HK-2 (cell line): ENCODE measurements at regions not wholly inside any gene's neighbourhood (a gene's known extent, or its start where the extent isn't known, plus 50 kb on each side); places are given as distances from the start of the nearest gene placed in this dataset.
A peak's percentile ranks its signal among the peaks of the same experiment; 100 is the strongest.
"Not testable (repeated sequence)": the region's sequence is repeated elsewhere in the genome, so short reads cannot be mapped to it uniquely, and the experiment has no call there.

Source experiments
- DNase-seq: peaks from one replicate; pipeline ENCODE4 v3.0.0-alpha.2; 2018; ENCODE audit not compliant: unreplicated experiment

DNA sequence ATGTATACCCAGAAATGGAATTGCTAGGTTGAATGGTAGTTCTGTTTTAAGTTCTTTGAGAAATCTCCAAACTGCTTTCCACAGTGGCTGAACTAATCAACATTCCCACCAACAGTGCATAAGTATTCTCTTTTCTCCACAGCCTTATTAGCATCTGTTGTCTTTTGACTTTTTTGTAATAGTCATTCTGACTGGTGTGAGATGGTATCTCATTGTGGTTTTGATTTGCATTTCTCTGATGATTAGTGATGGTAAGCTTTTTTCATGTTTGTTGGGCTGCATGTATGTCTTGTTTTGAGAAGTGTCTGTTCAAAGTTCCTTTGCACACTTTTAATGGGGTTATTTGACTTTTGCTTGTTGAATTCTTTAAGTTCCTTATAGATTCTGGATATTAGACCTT is 52.4 kb upstream of the EHHADH start:
- DNase-seq: not testable (repeated sequence)

DNA sequence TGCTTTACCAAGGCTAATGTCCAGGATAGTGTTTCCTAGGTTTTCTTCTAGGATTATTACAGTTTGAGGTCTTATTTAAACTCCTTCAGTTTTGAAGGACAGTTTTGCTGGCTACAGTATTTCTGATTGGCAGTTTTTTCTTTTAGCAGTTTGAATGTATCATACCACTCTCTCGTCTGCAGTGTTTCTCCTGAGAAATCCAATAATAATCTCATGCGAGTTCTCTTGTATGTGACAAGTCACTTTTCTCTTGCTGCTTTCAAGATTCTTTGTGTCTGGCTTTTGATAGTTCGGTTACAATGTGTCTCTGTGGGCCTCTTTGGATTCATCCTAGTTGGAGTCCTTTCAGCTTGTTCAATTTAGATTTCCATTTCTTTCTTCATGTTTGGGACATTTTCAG is 53.0 kb upstream of the EHHADH start:
- no peak for DNase-seq

- DNase-seq: peak; percentile 58
Observed at GRCh38 chr3:185308126-185308754, 54.4 kb upstream of the EHHADH start.

DNA sequence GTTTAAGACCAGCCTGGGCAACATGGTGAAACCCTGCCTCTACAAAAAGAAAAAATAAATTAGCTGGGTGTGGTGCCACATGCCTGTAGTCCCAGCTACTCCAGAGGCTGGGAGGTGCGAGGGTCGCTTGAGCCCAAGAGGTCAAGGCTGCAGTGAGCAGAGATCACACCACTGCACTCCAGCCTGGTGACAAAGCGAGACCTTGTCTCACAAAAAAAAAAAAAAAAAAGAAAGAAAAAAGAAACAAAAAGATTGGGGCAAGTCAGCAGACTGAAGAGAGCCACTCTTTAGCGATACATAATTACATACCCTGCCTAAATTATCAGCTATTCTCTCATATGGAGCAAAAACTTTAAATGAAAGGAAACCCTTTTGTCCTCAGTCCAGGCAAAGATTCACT is 53.6 kb upstream of the MAP3K13 start:
- DNase-seq: no peak

DNA sequence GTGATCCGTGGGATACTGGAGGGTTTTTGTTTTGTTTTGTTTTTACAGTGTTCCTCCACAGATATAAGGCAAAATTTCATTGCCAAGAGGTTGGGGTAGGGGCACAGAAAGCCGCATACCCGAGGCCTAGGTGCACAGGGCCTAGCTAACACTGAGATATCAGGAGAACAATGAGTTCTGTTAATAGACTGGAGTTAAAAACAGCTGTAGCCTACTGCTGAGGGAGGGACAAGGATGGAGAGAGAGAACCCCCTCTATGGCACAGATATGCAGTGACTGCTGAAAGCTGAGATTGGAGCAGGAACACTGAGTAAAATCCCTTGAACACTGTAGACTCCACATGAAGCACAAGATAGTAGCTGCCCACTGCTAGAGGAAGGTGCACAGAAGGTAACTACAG is 53.1 kb upstream of the MAP3K13 start:
- no peak for DNase-seq

- no peak for DNase-seq
Observed at GRCh38 chr3:185311991-185312390, 50.9 kb upstream of the MAP3K13 start.
